GM23248 (cell line): ENCODE measurements at regions not wholly inside any gene's neighbourhood (a gene's known extent, or its start where the extent isn't known, plus 50 kb on each side); places are given as distances from the start of the nearest gene placed in this dataset.

Experiments
- EZH2 ChIP-seq: fragments of 200-600 bp; sonication (generic); IDR thresholded peaks from 2 replicates; pipeline ENCODE4 v1.6.1; 2018; ENCODE audit warnings: antibody characterized with exemption, mild to moderate bottlenecking; ENCODE audit not compliant: insufficient read depth, poor library complexity, severe bottlenecking
- EZH2phosphoT487 ChIP-seq: fragments of 200-600 bp; sonication (generic); IDR thresholded peaks from 2 replicates; pipeline ENCODE4 v1.6.1; 2018; ENCODE audit warnings: antibody characterized with exemption, moderate library complexity, mild to moderate bottlenecking, low read depth; ENCODE audit not compliant: insufficient read depth

- TF ChIP-seq EZH2 (no peak), EZH2phosphoT487 (no peak)
These were observed 122.3 kb upstream of the KCND3 start for GRCh38 chr1:112111734-112112133.
